ENCODE measurements at regions not wholly inside any gene's neighbourhood (a gene's known extent, or its start where the extent isn't known, plus 50 kb on each side); places are given as distances from the start of the nearest gene placed in this dataset.

DNA sequence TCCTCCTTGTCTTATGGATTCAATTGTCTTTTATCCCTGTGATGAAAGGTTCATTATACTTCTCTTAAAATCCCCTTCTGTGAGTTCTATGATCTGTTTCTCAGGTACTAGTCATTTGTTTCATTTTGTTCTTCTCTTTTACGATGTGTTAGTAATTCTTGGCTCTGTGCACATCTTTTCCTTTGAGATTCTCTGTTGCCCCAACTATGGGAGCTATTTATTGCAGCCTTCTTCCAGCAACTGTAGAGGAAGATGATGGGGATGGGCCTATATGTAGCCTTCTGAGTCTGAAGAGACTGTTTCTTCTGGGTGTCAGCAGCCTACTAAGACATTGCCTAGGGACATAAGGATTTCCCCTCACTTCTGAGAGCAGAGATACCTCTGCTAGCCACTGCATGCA is 50.4 kb upstream of the TRERF1 start:
- Histone ChIP-seq H3K27ac (ENCODE audit: low read depth, low read length) (no peak overlapping the region), H2AFZ (ENCODE audit: low read length, unreplicated experiment) (no peak overlapping the region), H3K4me3 (ENCODE audit: low read depth, low read length) (no peak overlapping the region), H3K4me1 (ENCODE audit: control insufficient read depth, insufficient read depth, low read length, unreplicated experiment) (peaks cover 3% of the 10 kb centered on the region), H3K79me2 (ENCODE audit: control insufficient read depth, insufficient read depth, low read length, unreplicated experiment) (no peaks in the 10 kb centered on the region), H3K36me3 (ENCODE audit: insufficient read depth, low read length) (no peaks in the 10 kb centered on the region), H3K27me3 (ENCODE audit: insufficient read depth, low read length) (no peaks in the 10 kb centered on the region)
